SW 1271 (cell line): ENCODE measurements at regions not wholly inside any gene's neighbourhood (a gene's known extent, or its start where the extent isn't known, plus 50 kb on each side); places are given as distances from the start of the nearest gene placed in this dataset.
"Not testable (repeated sequence)": the region's sequence is repeated elsewhere in the genome, so short reads cannot be mapped to it uniquely, and the experiment has no call there.

Source experiments
- DNase-seq, 2 experiments: peaks; one replicate each; lab custom pipeline; 2025; lab: John Stamatoyannopoulos, UW

GRCh38 chr5:38678697-38679096 lies 122.3 kb upstream of the LIFR start:
- not testable (repeated sequence) for DNase-seq

GRCh38 chr5:38680094-38680825 lies 123.8 kb upstream of the LIFR start:
- no peak for DNase-seq

- no peak for DNase-seq
These were observed 124.7 kb upstream of the LIFR start for GRCh38 chr5:38681029-38681706.

GRCh38 chr5:38681966-38682365 lies 125.5 kb upstream of the LIFR start:
- no peak for DNase-seq

- no peak for DNase-seq
These were observed 130.2 kb upstream of the LIFR start for GRCh38 chr5:38686658-38687057.

GRCh38 chr5:38692346-38692745 lies 135.9 kb upstream of the LIFR start:
- DNase-seq, result no peak

- DNase-seq, result no peak
These were observed 136.5 kb upstream of the LIFR start for GRCh38 chr5:38692781-38693527.

GRCh38 chr5:38695021-38695958 lies 138.8 kb upstream of the LIFR start:
- DNase-seq, result no peak

- peak in 1 of 2 experiments; percentile 11 for DNase-seq
These were observed 140.6 kb upstream of the LIFR start for GRCh38 chr5:38697013-38697412.

GRCh38 chr5:38705529-38705928 lies 140.3 kb upstream of the OSMR start:
- not testable (repeated sequence) for DNase-seq

- DNase-seq, result no peak
These were observed 139.4 kb upstream of the OSMR start for GRCh38 chr5:38706376-38706775.

GRCh38 chr5:38707352-38708210 lies 138.2 kb upstream of the OSMR start:
- no peak for DNase-seq

GRCh38 chr5:38709678-38710306 lies 136.0 kb upstream of the OSMR start:
- DNase-seq, result no peak

- DNase-seq, result no peak
These were observed 135.2 kb upstream of the OSMR start for GRCh38 chr5:38710627-38711026.

GRCh38 chr5:38712391-38712790 lies 133.4 kb upstream of the OSMR start:
- DNase-seq, result no peak

- no peak for DNase-seq
These were observed 131.6 kb upstream of the OSMR start for GRCh38 chr5:38714240-38714639.

GRCh38 chr5:38714703-38715355 lies 131.0 kb upstream of the OSMR start:
- no peak for DNase-seq

GRCh38 chr5:38715696-38716095 lies 130.1 kb upstream of the OSMR start:
- DNase-seq, result peak; percentile 10 to 19

GRCh38 chr5:38716516-38716915 lies 129.3 kb upstream of the OSMR start:
- no peak for DNase-seq
